Fibroblast of lung (primary cell): ENCODE measurements at regions not wholly inside any gene's neighbourhood (a gene's known extent, or its start where the extent isn't known, plus 50 kb on each side); places are given as distances from the start of the nearest gene placed in this dataset.

Experiments used
- CTCF ChIP-seq, 2 donors: IDR thresholded peaks in 1 of 2; conservative IDR thresholded peaks in 1 of 2; 1 replicate in 1 of 2; 2 replicates in 1 of 2; pipeline ENCODE4 v1.5.1; 2011 to 2012; ENCODE audit warnings: low read length in 2 of 2, control low read depth in 1 of 2, inconsistent platforms in 1 of 2, low read depth in 1 of 2, mild to moderate bottlenecking in 1 of 2
- EZH2 ChIP-seq: IDR thresholded peaks from 2 replicates; pipeline ENCODE4 v1.5.1; 2012; ENCODE audit warnings: low read length, control low read depth, mild to moderate bottlenecking; ENCODE audit errors: missing control alignments

- no peak for TF ChIP-seq CTCF (conservative IDR thresholded peaks at IDR 0.05 in 1 of 2, IDR thresholded peaks at IDR 0.05 in 1 of 2; ENCODE audit: low read depth in 1 of 2, low read length in 2 of 2)
- TF ChIP-seq EZH2 = no peak
These were observed 114.5 kb upstream of the TMPRSS15 start for GRCh38 chr21:18518054-18518481.
